Astrocyte of the cerebellum (primary cell): ENCODE measurements at regions not wholly inside any gene's neighbourhood (a gene's known extent, or its start where the extent isn't known, plus 50 kb on each side); places are given as distances from the start of the nearest gene placed in this dataset.

Experiments used
- DNase-seq: peaks from one replicate; pipeline ENCODE4 v3.0.0-alpha.2; 2011; ENCODE audit warnings: low read depth
- H3K4me3 ChIP-seq: 2 replicates; pipeline ENCODE4 v1.5.1; 2011; ENCODE audit warnings: mild to moderate bottlenecking, low read depth, low read length, moderate library complexity
- in situ Hi-C: cut with HindIII; loops from 2 replicates; pipeline ENCODE4 v1.10.0; 2017; ENCODE audit warnings: low sequenced_read_pairs
- TF ChIP-seq, protein P1 (sequence below): IDR thresholded peaks from 2 replicates; pipeline ENCODE4 v1.5.1; 2012; ENCODE audit warnings: low read length, low read depth, moderate library complexity, mild to moderate bottlenecking; ENCODE audit errors: missing control alignments

DNA sequence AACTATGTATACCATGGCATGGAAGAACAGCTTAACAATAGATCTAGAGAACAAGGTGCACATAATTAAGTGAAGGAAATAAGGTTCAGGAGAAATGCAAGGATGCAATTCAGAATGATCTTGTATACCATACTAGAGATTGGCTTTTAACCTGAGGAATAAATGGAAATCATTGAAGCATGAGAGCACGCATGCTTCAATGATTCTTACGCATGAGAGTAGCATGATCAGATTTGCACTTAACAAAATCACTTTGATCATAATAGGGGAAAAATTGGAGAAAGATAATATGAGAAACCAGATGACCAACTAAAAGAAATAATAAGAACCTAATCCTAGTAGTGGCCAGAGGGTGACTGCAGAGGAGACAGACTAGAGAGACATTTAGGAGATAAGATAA lies 133.3 kb upstream of the FSCB start:
- TF ChIP-seq, protein P1, sequence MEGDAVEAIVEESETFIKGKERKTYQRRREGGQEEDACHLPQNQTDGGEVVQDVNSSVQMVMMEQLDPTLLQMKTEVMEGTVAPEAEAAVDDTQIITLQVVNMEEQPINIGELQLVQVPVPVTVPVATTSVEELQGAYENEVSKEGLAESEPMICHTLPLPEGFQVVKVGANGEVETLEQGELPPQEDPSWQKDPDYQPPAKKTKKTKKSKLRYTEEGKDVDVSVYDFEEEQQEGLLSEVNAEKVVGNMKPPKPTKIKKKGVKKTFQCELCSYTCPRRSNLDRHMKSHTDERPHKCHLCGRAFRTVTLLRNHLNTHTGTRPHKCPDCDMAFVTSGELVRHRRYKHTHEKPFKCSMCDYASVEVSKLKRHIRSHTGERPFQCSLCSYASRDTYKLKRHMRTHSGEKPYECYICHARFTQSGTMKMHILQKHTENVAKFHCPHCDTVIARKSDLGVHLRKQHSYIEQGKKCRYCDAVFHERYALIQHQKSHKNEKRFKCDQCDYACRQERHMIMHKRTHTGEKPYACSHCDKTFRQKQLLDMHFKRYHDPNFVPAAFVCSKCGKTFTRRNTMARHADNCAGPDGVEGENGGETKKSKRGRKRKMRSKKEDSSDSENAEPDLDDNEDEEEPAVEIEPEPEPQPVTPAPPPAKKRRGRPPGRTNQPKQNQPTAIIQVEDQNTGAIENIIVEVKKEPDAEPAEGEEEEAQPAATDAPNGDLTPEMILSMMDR: no peak
- H3K4me3 ChIP-seq: no peak overlapping the region
- DNase-seq: no peak
- in situ Hi-C loops: no loop called here

DNA sequence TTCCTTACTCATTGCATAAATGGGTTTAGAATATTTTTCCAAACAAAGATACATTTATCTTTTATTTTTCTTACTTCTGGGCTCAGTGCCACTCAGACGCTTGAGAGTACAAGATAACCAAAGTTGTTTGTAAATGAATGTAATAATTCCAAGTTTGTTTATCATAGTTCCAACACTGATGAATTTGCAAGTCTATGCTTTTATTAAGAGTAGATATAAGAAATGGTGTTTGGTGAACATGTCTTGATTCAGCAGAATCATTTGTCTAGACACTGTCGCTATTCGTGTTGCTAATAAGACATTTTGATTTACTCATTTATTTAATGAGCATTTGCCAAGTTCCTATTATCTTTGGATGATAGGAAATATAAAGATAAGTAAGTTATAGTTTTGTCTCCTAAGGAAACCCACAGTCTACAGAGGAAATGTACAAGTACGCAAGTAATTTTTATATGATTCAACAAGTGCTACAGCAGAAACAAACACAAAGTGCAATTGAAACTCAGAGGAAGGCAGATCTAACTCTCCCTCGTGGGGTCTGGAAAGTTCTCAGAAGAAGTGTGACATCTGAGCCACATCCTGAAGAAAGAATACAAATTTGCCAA lies 132.8 kb upstream of the FSCB start:
- in situ Hi-C loops: no loop called here
- TF ChIP-seq, protein P1: no peak
- no peak overlapping the region for H3K4me3 ChIP-seq
- DNase-seq: no peak

DNA sequence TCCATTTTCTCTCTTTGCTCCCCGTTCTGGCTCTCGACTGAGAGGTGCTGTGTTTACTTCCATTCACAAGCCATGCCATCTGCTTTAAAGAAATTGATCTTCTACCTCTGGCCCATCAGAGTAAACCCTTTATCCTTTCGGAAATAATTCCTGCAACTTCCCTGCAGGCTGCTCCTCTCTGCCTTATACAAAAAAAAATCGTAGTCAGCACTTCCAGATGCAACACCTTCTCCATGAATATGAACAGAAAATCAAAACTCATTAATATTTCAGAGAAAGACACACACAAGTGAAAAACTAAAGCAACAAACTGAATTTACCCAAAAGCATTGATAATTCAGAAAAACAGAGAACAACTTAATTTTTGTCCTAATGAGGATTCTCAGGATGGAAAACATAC lies 127.6 kb upstream of the FSCB start:
- TF ChIP-seq, protein P1: no peak
- no peak for DNase-seq
- no peak overlapping the region for H3K4me3 ChIP-seq
- in situ Hi-C loops: no loop called here

DNA sequence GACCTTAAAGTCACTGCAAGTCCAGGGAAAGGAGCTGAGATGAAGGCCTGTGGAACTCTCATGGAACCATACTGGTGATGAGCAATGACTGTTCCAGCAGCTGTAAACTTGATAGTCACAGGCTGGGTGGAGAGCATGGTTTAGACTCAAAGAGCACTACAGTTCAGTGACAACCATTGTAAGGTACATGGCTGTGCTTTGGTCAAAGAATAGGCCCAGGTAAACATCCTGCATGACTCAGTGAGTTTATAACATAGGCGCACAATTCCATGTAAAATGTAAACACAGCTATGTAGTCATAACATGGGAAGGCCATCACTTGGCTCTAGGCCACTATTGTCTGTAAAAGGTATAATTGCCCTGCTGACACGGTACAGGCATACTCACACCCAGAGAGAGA lies 119.3 kb upstream of the FSCB start:
- no peak overlapping the region for H3K4me3 ChIP-seq
- in situ Hi-C loops: no loop called here
- TF ChIP-seq, protein P1: no peak
- no peak for DNase-seq

DNA sequence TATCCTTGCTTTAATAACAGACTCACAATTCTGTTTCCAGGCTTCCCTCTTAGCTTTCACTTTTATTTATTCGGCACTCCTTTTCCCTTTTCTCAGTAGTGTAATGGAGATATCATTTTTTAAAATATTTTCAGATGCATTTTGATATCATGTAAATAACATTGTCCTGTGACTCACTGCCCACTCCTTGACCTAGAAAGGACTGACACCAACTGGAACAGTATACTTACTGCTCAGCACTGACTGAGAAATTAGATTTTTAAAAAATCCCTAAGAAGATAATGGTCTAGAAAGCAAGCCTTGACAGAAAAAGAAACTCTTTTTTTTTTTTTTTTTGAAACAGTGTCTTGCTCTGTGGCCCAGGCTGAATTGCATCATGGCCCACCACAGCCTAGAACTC lies 118.0 kb upstream of the FSCB start:
- in situ Hi-C loops: no loop called here
- TF ChIP-seq, protein P1: no peak

DNA sequence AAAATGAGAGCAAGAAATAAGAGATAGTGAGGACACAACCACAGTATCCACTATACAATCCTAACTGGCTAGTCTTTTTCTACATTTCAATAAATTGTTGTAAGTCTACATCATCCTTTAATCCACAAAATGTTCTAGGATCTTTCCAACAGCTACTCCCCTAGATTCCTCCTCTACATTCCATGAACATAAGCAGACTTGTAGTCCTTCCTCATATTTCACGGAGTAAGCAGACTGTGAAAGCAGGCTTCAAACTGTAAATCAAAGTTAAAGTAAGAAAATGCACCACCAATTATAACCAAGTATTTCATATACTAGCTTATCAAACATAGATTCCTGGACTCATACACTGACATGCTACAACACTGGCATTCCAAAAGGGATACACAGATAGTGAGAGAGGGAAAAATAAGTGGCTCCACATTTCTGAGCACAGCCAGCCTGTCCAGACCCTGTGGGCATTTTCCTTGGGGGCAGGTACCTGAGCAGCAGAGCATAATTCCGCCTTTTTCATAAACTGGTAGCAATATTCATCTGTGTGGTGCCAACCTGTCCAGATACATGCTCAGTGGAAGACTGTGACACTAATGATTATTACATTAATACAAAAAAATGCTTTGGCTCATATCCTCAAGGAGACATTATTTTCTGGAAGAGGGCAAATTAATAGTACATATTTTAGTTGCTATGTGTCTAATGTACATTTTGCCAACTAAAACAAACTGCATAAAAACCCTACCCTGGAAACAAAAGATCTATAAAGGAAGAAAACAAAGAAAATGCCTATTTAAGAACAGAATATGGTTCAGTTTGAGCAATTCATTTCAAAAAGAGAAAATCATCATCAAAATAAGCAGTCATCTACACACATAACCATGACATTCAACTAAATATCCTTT lies 113.3 kb upstream of the FSCB start:
- no peak for DNase-seq
- TF ChIP-seq, protein P1: no peak

More for the DNA sequence above, 118.0 kb upstream of the FSCB start:
- DNase-seq: no peak
- no peak overlapping the region for H3K4me3 ChIP-seq

More for the DNA sequence above, 113.3 kb upstream of the FSCB start:
- in situ Hi-C loops: no loop called here
- H3K4me3 ChIP-seq: no peak overlapping the region
